ENCODE measurements at regions not wholly inside any gene's neighbourhood (a gene's known extent, or its start where the extent isn't known, plus 50 kb on each side); places are given as distances from the start of the nearest gene placed in this dataset.

DNA sequence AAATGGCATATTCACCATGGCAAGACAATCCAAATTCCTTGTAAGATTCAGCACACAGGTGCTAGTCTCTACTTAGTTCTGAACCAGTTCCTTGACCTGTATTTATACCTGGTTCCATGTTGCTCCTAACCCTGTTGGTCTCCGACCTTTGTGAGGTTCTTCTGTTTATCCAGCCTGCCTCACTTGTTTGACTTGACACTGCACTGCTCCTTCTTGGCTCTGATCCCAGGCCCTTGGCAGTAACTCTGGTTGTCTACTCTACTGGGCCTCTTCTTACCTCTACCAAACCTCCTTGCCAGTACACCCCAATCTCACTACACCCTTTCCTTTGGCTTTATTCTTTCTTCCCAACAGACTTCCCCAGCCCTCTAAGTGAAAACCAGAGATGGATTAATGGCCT, 419.4 kb upstream of the USP24 start:
- no peaks in the 10 kb centered on the region for H3K27me3 ChIP-seq (ENCODE audit: control insufficient read depth, insufficient read depth, low read length, poor library complexity, severe bottlenecking)
- peaks cover 6% of the 10 kb centered on the region for H3K4me1 ChIP-seq (ENCODE audit: control insufficient read depth, insufficient read depth, low read length)
- no peaks in the 10 kb centered on the region for H3K36me3 ChIP-seq (ENCODE audit: control insufficient read depth, insufficient read depth, low read length)
- H3K4me3 ChIP-seq (ENCODE audit: insufficient read depth, low read depth, low read length): no peak overlapping the region
- 86 to 98% methylated on average over 1 of the region's 1 CpG for WGBS, 2 experiments
- H3K9me3 ChIP-seq (ENCODE audit: control insufficient read depth, low read length): no peaks in the 10 kb centered on the region
- H3K27ac ChIP-seq (ENCODE audit: insufficient read depth, low read depth, low read length, poor library complexity, severe bottlenecking): no peak overlapping the region

DNA sequence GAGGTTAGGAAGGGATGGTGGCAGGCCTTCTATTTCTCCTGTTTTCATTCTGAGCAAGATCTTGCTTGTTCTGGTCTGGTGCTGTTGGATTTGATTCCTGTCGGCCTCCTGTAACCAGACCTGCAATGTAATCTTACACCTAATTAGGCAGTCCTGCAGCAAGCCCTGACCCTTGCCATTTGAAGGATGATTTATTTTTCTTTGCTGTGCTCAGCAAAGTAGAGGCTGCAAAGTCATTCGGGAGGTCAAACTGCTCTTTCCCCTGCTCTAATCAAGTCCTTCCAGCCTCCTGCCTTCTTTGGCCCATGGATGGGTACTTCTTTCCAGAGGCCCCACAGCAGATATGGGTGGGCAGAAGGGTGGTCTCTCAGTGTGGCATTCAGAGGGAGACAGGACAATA, 417.7 kb upstream of the USP24 start:
- peaks cover 6% of the 10 kb centered on the region for H3K4me1 ChIP-seq (ENCODE audit: control insufficient read depth, insufficient read depth, low read length)
- H3K27ac ChIP-seq (ENCODE audit: insufficient read depth, low read depth, low read length, poor library complexity, severe bottlenecking): no peak overlapping the region
- WGBS, 2 experiments: 71 to 74% methylated on average over 2 of the region's 2 CpGs
- H3K36me3 ChIP-seq (ENCODE audit: control insufficient read depth, insufficient read depth, low read length): no peaks in the 10 kb centered on the region
- no peaks in the 10 kb centered on the region for H3K27me3 ChIP-seq (ENCODE audit: control insufficient read depth, insufficient read depth, low read length, poor library complexity, severe bottlenecking)
- H3K4me3 ChIP-seq (ENCODE audit: insufficient read depth, low read depth, low read length): no peak overlapping the region
- H3K9me3 ChIP-seq (ENCODE audit: control insufficient read depth, low read length): no peaks in the 10 kb centered on the region

DNA sequence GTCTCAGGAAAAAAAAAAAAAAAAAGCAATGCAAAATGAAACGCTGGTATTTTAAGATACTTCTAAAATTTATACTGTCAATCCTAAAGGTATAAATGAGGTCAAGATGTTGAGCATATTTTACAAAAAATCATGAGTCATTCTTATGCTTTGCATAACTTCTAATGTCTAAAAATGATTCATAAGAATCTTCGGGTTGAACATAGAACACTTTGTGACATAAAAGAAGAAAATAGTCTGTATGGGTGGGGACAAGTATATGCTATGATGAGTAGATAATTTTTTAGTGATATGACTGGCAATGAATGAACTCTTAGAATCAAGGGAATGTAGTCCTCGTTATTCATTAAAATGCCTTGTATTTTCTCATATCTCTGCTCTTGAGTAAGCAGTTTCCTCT, 416.9 kb upstream of the USP24 start:
- Histone ChIP-seq H3K27me3 (ENCODE audit: control insufficient read depth, insufficient read depth, low read length, poor library complexity, severe bottlenecking) (no peaks in the 10 kb centered on the region), H3K27ac (ENCODE audit: insufficient read depth, low read depth, low read length, poor library complexity, severe bottlenecking) (no peak overlapping the region), H3K4me1 (ENCODE audit: control insufficient read depth, insufficient read depth, low read length) (peaks cover 6% of the 10 kb centered on the region), H3K4me3 (ENCODE audit: insufficient read depth, low read depth, low read length) (no peak overlapping the region), H3K36me3 (ENCODE audit: control insufficient read depth, insufficient read depth, low read length) (no peaks in the 10 kb centered on the region), H3K9me3 (ENCODE audit: control insufficient read depth, low read length) (no peaks in the 10 kb centered on the region)
- WGBS, 2 experiments: 95 to 99% methylated on average over 2 of the region's 3 CpGs

DNA sequence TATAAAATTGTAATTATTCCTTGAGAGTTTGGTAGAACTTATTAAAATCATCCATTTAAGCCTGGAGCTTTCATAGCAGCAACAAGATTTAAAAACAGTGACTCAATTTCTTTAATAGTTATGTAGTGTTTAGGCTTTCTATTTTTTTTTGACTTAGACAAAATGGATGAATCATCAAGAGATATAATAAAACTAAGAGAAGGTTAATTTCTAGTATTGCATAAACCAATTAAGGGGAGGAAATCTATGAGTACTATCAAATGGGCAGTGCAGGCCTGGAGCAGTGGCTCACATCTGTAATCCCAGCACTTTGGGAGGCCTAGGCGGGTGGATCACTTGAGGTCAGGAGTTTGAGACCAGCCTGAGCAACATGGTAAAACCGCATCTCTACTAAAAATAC, 416.3 kb upstream of the USP24 start:
- peaks cover 6% of the 10 kb centered on the region for H3K4me1 ChIP-seq (ENCODE audit: control insufficient read depth, insufficient read depth, low read length)
- no peak overlapping the region for H3K27ac ChIP-seq (ENCODE audit: insufficient read depth, low read depth, low read length, poor library complexity, severe bottlenecking)
- H3K9me3 ChIP-seq (ENCODE audit: control insufficient read depth, low read length): no peaks in the 10 kb centered on the region
- no peaks in the 10 kb centered on the region for H3K27me3 ChIP-seq (ENCODE audit: control insufficient read depth, insufficient read depth, low read length, poor library complexity, severe bottlenecking)
- no peaks in the 10 kb centered on the region for H3K36me3 ChIP-seq (ENCODE audit: control insufficient read depth, insufficient read depth, low read length)
- WGBS, 2 experiments: 93 to 94% methylated on average over 2 of the region's 2 CpGs
- no peak overlapping the region for H3K4me3 ChIP-seq (ENCODE audit: insufficient read depth, low read depth, low read length)

DNA sequence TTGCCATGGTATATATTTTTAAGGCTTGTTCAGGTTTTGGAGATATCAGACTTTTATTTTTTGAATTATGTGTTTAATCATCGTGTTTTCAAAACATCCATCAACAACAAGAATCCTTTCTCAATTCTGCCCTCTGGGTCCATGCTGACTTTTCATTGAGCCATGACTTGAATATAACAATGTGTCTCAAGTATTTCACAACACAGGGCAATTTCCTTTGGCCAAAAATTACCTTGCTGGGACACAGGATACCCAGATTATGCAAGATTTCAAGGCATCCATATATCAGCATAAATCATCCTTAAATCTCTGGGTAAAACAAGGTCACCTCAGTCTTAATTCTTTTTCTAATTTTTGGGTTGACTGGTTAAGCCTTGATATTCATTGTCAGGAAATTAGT, 411.2 kb upstream of the USP24 start:
- WGBS, 2 experiments: 92 to 100% methylated on average over 1 of the region's 1 CpG

DNA sequence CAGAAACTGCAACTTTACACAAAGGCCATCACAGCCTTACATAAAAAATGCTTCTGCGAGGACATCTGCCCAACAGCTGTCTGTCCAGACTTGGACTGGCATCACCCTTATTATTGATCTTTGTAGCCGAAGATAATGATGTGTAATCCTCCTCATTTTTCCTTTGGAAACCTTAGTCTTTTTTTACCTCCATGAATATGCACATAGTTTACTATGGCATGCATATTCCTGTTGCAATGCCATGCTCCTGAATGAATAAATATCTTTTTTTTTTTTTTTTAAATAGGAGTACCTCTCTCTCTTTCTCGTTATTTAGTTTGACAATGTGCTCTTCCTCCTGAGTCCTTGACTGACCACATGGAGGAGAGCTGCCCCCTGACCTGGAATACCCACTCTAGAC, 409.6 kb upstream of the USP24 start:
- H3K4me3 ChIP-seq (ENCODE audit: insufficient read depth, low read depth, low read length): no peak overlapping the region
- no peaks in the 10 kb centered on the region for H3K4me1 ChIP-seq (ENCODE audit: control insufficient read depth, insufficient read depth, low read length)
- no peak overlapping the region for H3K27ac ChIP-seq (ENCODE audit: insufficient read depth, low read depth, low read length, poor library complexity, severe bottlenecking)
- no peaks in the 10 kb centered on the region for H3K9me3 ChIP-seq (ENCODE audit: control insufficient read depth, low read length)
- H3K36me3 ChIP-seq (ENCODE audit: control insufficient read depth, insufficient read depth, low read length): no peaks in the 10 kb centered on the region
- no peaks in the 10 kb centered on the region for H3K27me3 ChIP-seq (ENCODE audit: control insufficient read depth, insufficient read depth, low read length, poor library complexity, severe bottlenecking)
- 74 to 76% methylated on average over 2 of the region's 3 CpGs for WGBS, 2 experiments

More for the DNA sequence above, 411.2 kb upstream of the USP24 start:
- Histone ChIP-seq H3K4me3 (ENCODE audit: insufficient read depth, low read depth, low read length) (no peak overlapping the region), H3K27ac (ENCODE audit: insufficient read depth, low read depth, low read length, poor library complexity, severe bottlenecking) (no peak overlapping the region), H3K9me3 (ENCODE audit: control insufficient read depth, low read length) (no peaks in the 10 kb centered on the region), H3K4me1 (ENCODE audit: control insufficient read depth, insufficient read depth, low read length) (no peaks in the 10 kb centered on the region), H3K27me3 (ENCODE audit: control insufficient read depth, insufficient read depth, low read length, poor library complexity, severe bottlenecking) (no peaks in the 10 kb centered on the region), H3K36me3 (ENCODE audit: control insufficient read depth, insufficient read depth, low read length) (no peaks in the 10 kb centered on the region)

DNA sequence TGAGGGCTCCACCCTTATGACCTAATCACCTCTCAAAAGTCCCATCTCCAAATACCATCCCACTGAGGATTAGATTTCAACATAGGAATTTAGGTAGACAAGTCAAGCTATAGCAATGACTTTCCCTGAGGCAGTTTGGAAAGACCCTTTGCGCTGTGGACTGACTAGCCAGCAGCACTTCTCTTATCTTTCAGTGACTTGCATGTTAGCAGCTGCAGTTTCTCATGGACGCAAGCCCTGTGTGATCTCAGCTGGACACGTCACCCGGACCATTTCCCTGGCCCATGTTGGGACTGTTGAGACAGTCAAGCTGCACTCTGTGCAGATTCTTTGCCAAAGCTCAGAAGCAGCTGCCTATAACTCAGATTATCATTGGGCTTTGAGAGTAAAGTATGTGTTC, 408.1 kb upstream of the USP24 start:
- H3K36me3 ChIP-seq (ENCODE audit: control insufficient read depth, insufficient read depth, low read length): no peaks in the 10 kb centered on the region
- H3K27me3 ChIP-seq (ENCODE audit: control insufficient read depth, insufficient read depth, low read length, poor library complexity, severe bottlenecking): no peaks in the 10 kb centered on the region
- H3K9me3 ChIP-seq (ENCODE audit: control insufficient read depth, low read length): no peaks in the 10 kb centered on the region
- no peak overlapping the region for H3K4me3 ChIP-seq (ENCODE audit: insufficient read depth, low read depth, low read length)
- WGBS, 2 experiments: 96 to 97% methylated on average over 4 of the region's 4 CpGs
- no peaks in the 10 kb centered on the region for H3K4me1 ChIP-seq (ENCODE audit: control insufficient read depth, insufficient read depth, low read length)
- H3K27ac ChIP-seq (ENCODE audit: insufficient read depth, low read depth, low read length, poor library complexity, severe bottlenecking): no peak overlapping the region

DNA sequence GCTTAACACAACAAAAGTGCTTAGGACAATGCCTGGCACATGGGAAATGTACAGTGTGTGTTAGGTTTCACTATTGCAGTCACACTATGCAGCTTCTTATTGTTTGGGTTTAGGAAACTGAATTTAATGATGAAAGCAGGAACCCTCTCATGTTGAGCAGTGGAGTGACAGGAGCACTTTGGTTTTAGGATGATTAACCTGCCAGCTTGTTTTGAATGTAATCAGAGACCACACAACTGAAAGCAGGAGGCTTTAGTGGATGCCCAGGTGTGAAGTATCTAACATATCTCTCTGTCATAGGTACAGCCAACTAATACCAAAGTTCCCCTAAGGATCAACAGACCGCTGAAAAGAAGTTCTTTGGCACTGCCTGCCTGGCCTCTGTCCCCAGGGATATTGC, 406.9 kb upstream of the USP24 start:
- WGBS, 2 experiments: 89 to 96% methylated on average over 1 of the region's 1 CpG
- H3K27me3 ChIP-seq (ENCODE audit: control insufficient read depth, insufficient read depth, low read length, poor library complexity, severe bottlenecking): no peaks in the 10 kb centered on the region
- H3K4me1 ChIP-seq (ENCODE audit: control insufficient read depth, insufficient read depth, low read length): no peaks in the 10 kb centered on the region
- no peak overlapping the region for H3K4me3 ChIP-seq (ENCODE audit: insufficient read depth, low read depth, low read length)
- no peaks in the 10 kb centered on the region for H3K36me3 ChIP-seq (ENCODE audit: control insufficient read depth, insufficient read depth, low read length)
- H3K27ac ChIP-seq (ENCODE audit: insufficient read depth, low read depth, low read length, poor library complexity, severe bottlenecking): no peak overlapping the region
- no peaks in the 10 kb centered on the region for H3K9me3 ChIP-seq (ENCODE audit: control insufficient read depth, low read length)

DNA sequence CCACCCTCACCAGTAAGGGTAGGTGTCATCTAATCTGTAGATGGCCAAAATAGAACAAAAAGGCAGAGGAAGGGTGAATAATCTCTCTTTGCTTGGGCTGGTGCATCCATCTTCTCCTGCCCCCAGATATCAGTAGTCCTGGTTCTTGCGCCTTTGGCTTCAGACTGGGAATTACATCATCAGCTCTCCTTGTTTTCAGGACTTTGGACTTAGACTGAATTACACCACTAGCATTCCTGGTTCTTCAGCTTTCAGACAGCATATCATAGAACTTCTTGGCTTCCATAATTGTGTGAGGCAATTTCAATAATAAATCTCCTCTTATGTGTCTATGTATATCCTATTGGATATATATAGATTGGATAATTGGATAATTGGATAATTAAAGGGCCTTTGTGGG, 403.0 kb upstream of the USP24 start:
- Histone ChIP-seq H3K4me3 (ENCODE audit: insufficient read depth, low read depth, low read length) (no peak overlapping the region), H3K36me3 (ENCODE audit: control insufficient read depth, insufficient read depth, low read length) (no peaks in the 10 kb centered on the region), H3K4me1 (ENCODE audit: control insufficient read depth, insufficient read depth, low read length) (no peaks in the 10 kb centered on the region), H3K9me3 (ENCODE audit: control insufficient read depth, low read length) (no peaks in the 10 kb centered on the region), H3K27ac (ENCODE audit: insufficient read depth, low read depth, low read length, poor library complexity, severe bottlenecking) (no peak overlapping the region), H3K27me3 (ENCODE audit: control insufficient read depth, insufficient read depth, low read length, poor library complexity, severe bottlenecking) (no peaks in the 10 kb centered on the region)
- WGBS, 2 experiments: 88 to 89% methylated on average over 1 of the region's 1 CpG

DNA sequence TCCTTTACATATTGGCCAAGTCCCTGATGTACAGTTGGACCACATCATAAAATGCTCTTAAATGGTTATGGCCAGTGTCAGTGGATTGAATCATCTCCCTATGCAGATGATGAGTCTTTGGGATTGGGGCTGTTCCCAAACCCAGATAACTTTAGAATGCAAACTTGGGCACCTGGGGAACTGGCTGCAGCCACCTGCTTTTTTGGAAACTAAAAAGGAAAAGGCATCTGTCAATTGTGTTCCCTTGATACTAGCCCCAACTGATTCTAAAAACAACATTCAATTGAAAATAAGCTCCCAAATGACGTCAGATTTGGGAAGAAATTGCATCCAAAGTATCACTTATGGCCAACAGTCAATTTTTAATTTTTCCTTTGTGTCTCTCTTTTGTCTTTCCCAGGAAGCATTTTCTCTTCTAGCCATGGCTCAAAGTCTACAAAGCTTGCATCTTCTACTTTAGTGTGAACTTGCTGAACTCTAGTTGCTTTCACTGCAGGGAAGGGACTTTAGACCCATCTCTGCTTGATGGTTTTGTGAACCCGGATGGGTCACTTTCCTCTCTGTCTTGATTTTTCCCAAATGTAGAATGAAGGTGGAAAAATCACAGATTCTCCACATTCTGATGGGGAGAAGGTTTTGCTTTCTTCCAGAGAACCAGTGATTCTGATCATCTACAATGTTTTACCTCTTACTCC, 402.3 kb upstream of the USP24 start:
- Histone ChIP-seq H3K4me1 (ENCODE audit: control insufficient read depth, insufficient read depth, low read length) (no peaks in the 10 kb centered on the region), H3K27ac (ENCODE audit: insufficient read depth, low read depth, low read length, poor library complexity, severe bottlenecking) (no peak overlapping the region), H3K27me3 (ENCODE audit: control insufficient read depth, insufficient read depth, low read length, poor library complexity, severe bottlenecking) (no peaks in the 10 kb centered on the region), H3K9me3 (ENCODE audit: control insufficient read depth, low read length) (no peaks in the 10 kb centered on the region), H3K4me3 (ENCODE audit: insufficient read depth, low read depth, low read length) (no peak overlapping the region), H3K36me3 (ENCODE audit: control insufficient read depth, insufficient read depth, low read length) (no peaks in the 10 kb centered on the region)
- WGBS, 2 experiments: 90 to 98% methylated on average over 2 of the region's 2 CpGs

DNA sequence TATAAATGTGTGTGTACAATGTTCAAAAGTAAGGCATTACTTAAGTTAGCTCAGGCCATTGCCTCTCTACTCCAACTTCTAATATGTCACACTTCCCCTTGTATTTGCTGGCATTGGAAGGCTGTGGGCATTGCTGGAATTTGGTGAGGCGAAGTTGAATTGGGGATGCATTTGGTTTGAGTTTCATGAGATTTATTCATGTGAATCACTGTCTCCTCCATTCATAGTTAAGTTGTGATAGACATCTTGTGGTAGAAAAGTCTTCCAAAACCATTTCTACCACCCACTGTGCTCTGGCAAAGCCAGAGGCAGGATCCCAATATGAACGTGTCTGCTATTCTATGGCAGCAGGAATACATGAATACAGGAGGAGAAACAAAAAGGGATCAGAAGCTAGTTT, 397.8 kb upstream of the USP24 start:
- H3K9me3 ChIP-seq (ENCODE audit: control insufficient read depth, low read length): no peaks in the 10 kb centered on the region
- no peak overlapping the region for H3K4me3 ChIP-seq (ENCODE audit: insufficient read depth, low read depth, low read length)
- H3K27ac ChIP-seq (ENCODE audit: insufficient read depth, low read depth, low read length, poor library complexity, severe bottlenecking): no peak overlapping the region
- no peaks in the 10 kb centered on the region for H3K27me3 ChIP-seq (ENCODE audit: control insufficient read depth, insufficient read depth, low read length, poor library complexity, severe bottlenecking)
- no peaks in the 10 kb centered on the region for H3K36me3 ChIP-seq (ENCODE audit: control insufficient read depth, insufficient read depth, low read length)
- H3K4me1 ChIP-seq (ENCODE audit: control insufficient read depth, insufficient read depth, low read length): no peaks in the 10 kb centered on the region
- 86 to 95% methylated on average over 2 of the region's 2 CpGs for WGBS, 2 experiments

Data from ectodermal cell (in vitro differentiated cells).